HepG2 (cell line): ENCODE measurements at regions not wholly inside any gene's neighbourhood (a gene's known extent, or its start where the extent isn't known, plus 50 kb on each side); places are given as distances from the start of the nearest gene placed in this dataset.
"Not testable (repeated sequence)": the region's sequence is repeated elsewhere in the genome, so short reads cannot be mapped to it uniquely, and the experiment has no call there.

Experiments
- EP300 ChIP-seq, 3 experiments: sonication (generic) in 1 of 3; formaldehyde crosslinking in 1 of 3; IDR thresholded peaks; 2 replicates each; pipeline versions ENCODE4 v1.5.1 to v1.6.1; 2011 to 2020; ENCODE audit warnings: low read depth in 2 of 3, low read length in 2 of 3, borderline replicate concordance in 1 of 3, improper control_type of control experiment in 1 of 3, mild to moderate bottlenecking in 1 of 3, missing genetic modification reagents in 1 of 3, moderate library complexity in 1 of 3
- GATAD2A ChIP-seq: IDR thresholded peaks from 2 replicates; pipeline ENCODE4 v1.6.1; 2016
- POLR2A ChIP-seq, 2 experiments: IDR thresholded peaks; 2 replicates each; pipeline ENCODE4 v1.6.1; 2011; ENCODE audit warnings: low read depth in 2 of 2, low read length in 2 of 2, mild to moderate bottlenecking in 1 of 2, moderate library complexity in 1 of 2; ENCODE audit not compliant: insufficient read depth in 1 of 2
- TF ChIP-seq, protein P1 (sequence below): sonication (generic); formaldehyde crosslinking; IDR thresholded peaks from 2 replicates; pipeline ENCODE4 v1.8.0; 2022; ENCODE audit warnings: missing genetic modification reagents, mild to moderate bottlenecking, inconsistent platforms, borderline replicate concordance
- TF ChIP-seq, protein P2 (sequence below): sonication (generic); formaldehyde crosslinking; IDR thresholded peaks from 2 replicates; pipeline ENCODE4 v1.4.0; 2020; ENCODE audit warnings: mild to moderate bottlenecking, missing genetic modification reagents
- TF ChIP-seq, protein P3 (sequence below): fragments of 450-650 bp; IDR thresholded peaks from 2 replicates; pipeline ENCODE4 v1.6.1; 2017

DNA sequence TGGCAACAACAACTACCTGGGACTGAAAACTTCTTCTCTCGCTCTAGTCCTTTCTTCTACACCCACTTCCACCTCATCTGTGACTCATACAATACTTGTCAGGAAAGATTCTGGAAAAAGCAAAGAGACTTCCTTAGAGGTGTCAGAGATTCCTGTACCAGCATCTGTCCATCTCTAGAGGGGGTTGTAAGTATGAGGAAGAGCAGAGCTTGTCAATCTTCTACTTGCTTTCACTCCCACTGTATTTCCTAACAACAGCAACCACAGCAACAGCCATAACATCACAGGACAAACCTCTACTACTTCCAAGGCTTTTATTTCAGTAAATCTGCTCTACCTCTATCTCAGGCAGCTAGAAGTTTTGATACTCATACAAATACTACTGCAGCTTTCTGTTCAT is 1479.5 kb downstream of the RPIA start:
- TF ChIP-seq GATAD2A (CRISPR knock-in tag); EP300 (IDR thresholded peaks at IDR 0.05; ENCODE audit: low read depth in 2 of 2, low read length in 2 of 2); EP300 (CRISPR knock-in tag; IDR thresholded peaks at IDR 0.05; ENCODE audit: borderline replicate concordance); POLR2A (IDR thresholded peaks at IDR 0.05; ENCODE audit: insufficient read depth in 1 of 2, low read depth in 2 of 2, low read length in 2 of 2): not testable (repeated sequence)
- TF ChIP-seq, protein P1, sequence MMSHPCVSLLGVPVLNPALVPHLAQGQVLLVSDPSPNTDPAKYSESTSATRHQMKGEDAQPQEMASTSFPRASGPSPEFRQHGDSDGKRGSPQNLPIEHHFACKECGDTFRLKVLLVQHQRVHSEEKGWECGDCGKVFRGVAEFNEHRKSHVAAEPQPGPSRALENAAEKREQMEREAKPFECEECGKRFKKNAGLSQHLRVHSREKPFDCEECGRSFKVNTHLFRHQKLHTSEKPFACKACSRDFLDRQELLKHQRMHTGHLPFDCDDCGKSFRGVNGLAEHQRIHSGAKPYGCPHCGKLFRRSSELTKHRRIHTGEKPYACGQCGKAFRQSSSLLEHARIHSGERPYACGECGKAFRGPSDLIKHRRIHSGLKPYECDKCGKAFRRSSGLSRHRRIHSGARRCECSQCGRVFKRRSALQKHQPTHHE (CRISPR knock-in tag), result not testable (repeated sequence)
- TF ChIP-seq, protein P2, sequence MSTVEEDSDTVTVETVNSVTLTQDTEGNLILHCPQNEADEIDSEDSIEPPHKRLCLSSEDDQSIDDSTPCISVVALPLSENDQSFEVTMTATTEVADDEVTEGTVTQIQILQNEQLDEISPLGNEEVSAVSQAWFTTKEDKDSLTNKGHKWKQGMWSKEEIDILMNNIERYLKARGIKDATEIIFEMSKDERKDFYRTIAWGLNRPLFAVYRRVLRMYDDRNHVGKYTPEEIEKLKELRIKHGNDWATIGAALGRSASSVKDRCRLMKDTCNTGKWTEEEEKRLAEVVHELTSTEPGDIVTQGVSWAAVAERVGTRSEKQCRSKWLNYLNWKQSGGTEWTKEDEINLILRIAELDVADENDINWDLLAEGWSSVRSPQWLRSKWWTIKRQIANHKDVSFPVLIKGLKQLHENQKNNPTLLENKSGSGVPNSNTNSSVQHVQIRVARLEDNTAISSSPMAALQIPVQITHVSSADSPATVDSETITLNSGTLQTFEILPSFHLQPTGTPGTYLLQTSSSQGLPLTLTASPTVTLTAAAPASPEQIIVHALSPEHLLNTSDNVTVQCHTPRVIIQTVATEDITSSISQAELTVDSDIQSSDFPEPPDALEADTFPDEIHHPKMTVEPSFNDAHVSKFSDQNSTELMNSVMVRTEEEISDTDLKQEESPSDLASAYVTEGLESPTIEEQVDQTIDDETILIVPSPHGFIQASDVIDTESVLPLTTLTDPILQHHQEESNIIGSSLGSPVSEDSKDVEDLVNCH (CRISPR knock-in tag), result not testable (repeated sequence)
- TF ChIP-seq, protein P3, sequence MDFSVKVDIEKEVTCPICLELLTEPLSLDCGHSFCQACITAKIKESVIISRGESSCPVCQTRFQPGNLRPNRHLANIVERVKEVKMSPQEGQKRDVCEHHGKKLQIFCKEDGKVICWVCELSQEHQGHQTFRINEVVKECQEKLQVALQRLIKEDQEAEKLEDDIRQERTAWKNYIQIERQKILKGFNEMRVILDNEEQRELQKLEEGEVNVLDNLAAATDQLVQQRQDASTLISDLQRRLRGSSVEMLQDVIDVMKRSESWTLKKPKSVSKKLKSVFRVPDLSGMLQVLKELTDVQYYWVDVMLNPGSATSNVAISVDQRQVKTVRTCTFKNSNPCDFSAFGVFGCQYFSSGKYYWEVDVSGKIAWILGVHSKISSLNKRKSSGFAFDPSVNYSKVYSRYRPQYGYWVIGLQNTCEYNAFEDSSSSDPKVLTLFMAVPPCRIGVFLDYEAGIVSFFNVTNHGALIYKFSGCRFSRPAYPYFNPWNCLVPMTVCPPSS, result not testable (repeated sequence)
